Endothelial cell of umbilical vein (primary cell): ENCODE measurements at regions not wholly inside any gene's neighbourhood (a gene's known extent, or its start where the extent isn't known, plus 50 kb on each side); places are given as distances from the start of the nearest gene placed in this dataset.
"Not testable (repeated sequence)": the region's sequence is repeated elsewhere in the genome, so short reads cannot be mapped to it uniquely, and the experiment has no call there.

Experiments
- BruUV-seq: library from RNA; stranded (reverse); fragments of 400-500 nt; replicated peaks from 2 replicates; lab custom pipeline; 2021; lab: Mats Ljungman, UMichigan
- CTCF ChIA-PET: fragments of 300-600, 350-600 bp; sonication (Branson Sonifier 250); formaldehyde crosslinking; loops from one replicate; lab custom pipeline; 2021; ENCODE audit warnings: antibody characterized with exemption, inconsistent platforms; lab: Charles Lee
- POLR2A ChIA-PET: fragments of 300-600, 350-600 bp; sonication (Branson Sonifier 250); formaldehyde crosslinking; loops from one replicate; lab custom pipeline; 2021; ENCODE audit warnings: antibody characterized with exemption, inconsistent platforms; lab: Charles Lee
- DNase-seq: peaks from one replicate; pipeline ENCODE4 v3.0.0-alpha.2; 2011; ENCODE audit warnings: low read depth, low spot score
- FAIRE-seq: peaks from 2 replicates; lab custom pipeline; 2011; peaks lifted over from hg19 to GRCh38; lab: Jason Lieb, UNC
- H2AFZ ChIP-seq: 2 replicates; pipeline ENCODE4 v1.6.0; 2012; ENCODE audit warnings: low read depth, low read length, control low read depth, inconsistent platforms
- H3K27ac ChIP-seq: 2 replicates; pipeline ENCODE4 v1.5.1; 2011; ENCODE audit warnings: low read depth, mild to moderate bottlenecking, control low read depth, low read length, moderate library complexity; ENCODE audit not compliant: insufficient read depth
- H3K27me3 ChIP-seq, 2 experiments: 2 replicates each; pipeline versions ENCODE4 v1.6.0 to v1.6.1; 2011; ENCODE audit warnings: low read length in 2 of 2, mixed read lengths in 1 of 2; ENCODE audit not compliant: control insufficient read depth in 2 of 2, insufficient read depth in 2 of 2
- H3K36me3 ChIP-seq, 2 experiments: 2 replicates in 1 of 2; 3 replicates in 1 of 2; pipeline ENCODE4 v1.5.1; 2011; ENCODE audit warnings: low read length in 2 of 2, mild to moderate bottlenecking in 1 of 2, moderate library complexity in 1 of 2; ENCODE audit not compliant: control insufficient read depth in 2 of 2, insufficient read depth in 2 of 2; ENCODE audit errors: extremely low read depth in 1 of 2
- H3K4me1 ChIP-seq: 3 replicates; pipeline ENCODE4 v1.5.1; 2011; ENCODE audit warnings: mild to moderate bottlenecking, low read length; ENCODE audit not compliant: control insufficient read depth, insufficient read depth; ENCODE audit errors: extremely low read depth
- H3K4me2 ChIP-seq: 2 replicates; pipeline ENCODE4 v1.6.1; 2011; ENCODE audit warnings: low read length, control low read depth, mixed read lengths; ENCODE audit not compliant: insufficient read depth
- H3K4me3 ChIP-seq, 3 experiments: fragments of 200-600 bp in 1 of 3; sonication (generic), shearing (Covaris generic) in 1 of 3; replicated peaks in 1 of 3; 2 replicates each; pipeline ENCODE4 v1.5.1; 2011 to 2016; ENCODE audit warnings: control low read depth in 3 of 3, low read length in 3 of 3, mild to moderate bottlenecking in 2 of 3, inconsistent platforms in 1 of 3, low read depth in 1 of 3, moderate library complexity in 1 of 3; ENCODE audit not compliant: insufficient read depth in 1 of 3
- H3K79me2 ChIP-seq: 2 replicates; pipeline ENCODE4 v1.6.0; 2012; ENCODE audit warnings: low read length, inconsistent platforms; ENCODE audit not compliant: control insufficient read depth, insufficient read depth
- H3K9ac ChIP-seq: replicated peaks from 2 replicates; pipeline ENCODE3; 2011; ENCODE audit warnings: low read length, control low read depth; ENCODE audit not compliant: insufficient read depth; ENCODE audit errors: extremely low read depth
- H3K9me1 ChIP-seq: replicated peaks from 3 replicates; pipeline ENCODE4 v1.6.0; 2011; ENCODE audit warnings: mild to moderate bottlenecking, low read length; ENCODE audit not compliant: control insufficient read depth, insufficient read depth; ENCODE audit errors: extremely low read depth
- H3K9me3 ChIP-seq: replicated peaks from 2 replicates; pipeline ENCODE4 v1.5.1; 2012; ENCODE audit warnings: low read length, inconsistent platforms; ENCODE audit not compliant: control insufficient read depth, insufficient read depth
- H4K20me1 ChIP-seq: replicated peaks from 2 replicates; pipeline ENCODE3; 2011; ENCODE audit warnings: mild to moderate bottlenecking, low read length; ENCODE audit not compliant: control insufficient read depth, insufficient read depth; ENCODE audit errors: extremely low read depth
- MYC ChIP-seq: IDR thresholded peaks from one replicate; pipeline ENCODE4 v1.6.1; 2011; ENCODE audit warnings: mild to moderate bottlenecking, low read depth, low read length
- POLR2A ChIP-seq: IDR thresholded peaks from 2 replicates; pipeline ENCODE4 v1.6.1; 2012; ENCODE audit warnings: low read depth, mild to moderate bottlenecking, control low read depth, low read length
- POLR2AphosphoS5 ChIP-seq: IDR thresholded peaks from 2 replicates; pipeline ENCODE4 v1.6.1; 2012; ENCODE audit warnings: low read depth, mild to moderate bottlenecking, control low read depth, low read length, moderate library complexity; ENCODE audit not compliant: insufficient read depth
- dilution Hi-C: fragments of 300-500 bp; cut with MboI; formaldehyde crosslinking; loops from one replicate; pipeline ENCODE4 v1.15.0; 2019; ENCODE audit warnings: low sequenced_read_pairs; ENCODE audit not compliant: extremely low pct_ligation_motif_present
- intact Hi-C: fragments of 100-400 bp; cut with micrococcal nuclease; formaldehyde crosslinking; loops from one replicate; pipeline ENCODE4 v1.10.0; 2022

DNA sequence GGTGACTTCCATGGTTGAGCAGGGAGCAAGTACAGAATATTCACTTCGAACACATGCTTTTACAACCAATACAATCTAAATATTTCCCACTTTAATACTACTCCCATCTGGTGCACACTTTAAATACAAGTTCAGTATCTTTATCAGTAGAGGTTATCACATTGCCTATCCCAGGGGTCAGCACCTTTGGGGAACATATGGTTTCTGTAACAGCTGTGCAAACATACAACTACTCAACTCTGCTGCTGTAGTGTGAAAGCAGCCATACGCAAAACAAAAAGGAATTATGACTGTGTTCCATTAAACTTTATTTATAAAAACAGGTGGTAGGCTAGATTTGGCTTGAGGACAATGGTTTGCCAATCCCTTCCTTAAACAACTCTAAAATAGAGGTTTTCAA is 157.5 kb downstream of the XPNPEP1 start:
- TF ChIP-seq MYC = no peak
- FAIRE-seq = no peak
- H4K20me1 ChIP-seq = no peaks in the 10 kb centered on the region
- ChIA-PET CTCF (no interaction called here), POLR2A (no interaction called here)
- no peaks in the 10 kb centered on the region for H3K27me3 ChIP-seq
- BruUV-seq = no TSS peak
- no peaks in the 10 kb centered on the region for H3K4me1 ChIP-seq
- no peak overlapping the region for H2AFZ ChIP-seq
- no peak overlapping the region for H3K4me3 ChIP-seq
- dilution Hi-C loops = no loop called here
- no peaks in the 10 kb centered on the region for H3K9me1 ChIP-seq
- no peaks in the 10 kb centered on the region for H3K36me3 ChIP-seq
- H3K9me3 ChIP-seq = no peaks in the 10 kb centered on the region
- H3K9ac ChIP-seq = no peak overlapping the region
- DNase-seq = no peak
- intact Hi-C loops = no loop called here
- no peak overlapping the region for H3K4me2 ChIP-seq
- no peaks in the 10 kb centered on the region for H3K79me2 ChIP-seq
- no peak overlapping the region for H3K27ac ChIP-seq

DNA sequence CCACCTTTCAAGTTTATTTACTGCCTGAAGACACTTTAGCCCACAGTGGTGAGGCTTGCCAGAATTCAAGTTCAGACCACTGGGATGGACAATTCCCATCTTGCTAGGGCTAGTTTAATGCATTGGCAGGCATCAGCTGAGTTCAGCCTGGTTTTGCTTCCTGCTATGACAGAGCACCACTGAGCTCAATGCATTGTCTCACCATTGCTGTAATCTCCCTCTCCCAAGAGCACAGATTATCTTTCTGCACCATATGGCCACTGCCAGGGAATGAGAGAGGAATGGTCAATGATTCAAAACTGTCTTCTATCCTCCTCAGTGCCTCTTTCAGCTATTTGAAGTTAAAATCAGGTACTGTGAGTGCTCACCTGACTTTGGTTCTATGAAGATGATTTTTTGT is 160.8 kb downstream of the XPNPEP1 start:
- no peak for TF ChIP-seq POLR2AphosphoS5
- no peak for TF ChIP-seq POLR2A
- H3K79me2 ChIP-seq = no peaks in the 10 kb centered on the region
- intact Hi-C loops = no loop called here
- POLR2A ChIA-PET = no interaction called here
- CTCF ChIA-PET = interaction anchor here (1.3 kb wide), 1 partner anchor 11 kb away, joined by 3 read pairs; no protein-coding TSS in a partner anchor
- no peaks in the 10 kb centered on the region for H3K27me3 ChIP-seq
- H4K20me1 ChIP-seq = no peaks in the 10 kb centered on the region
- no TSS peak for BruUV-seq
- H3K9me3 ChIP-seq = no peaks in the 10 kb centered on the region
- no peak overlapping the region for H3K4me2 ChIP-seq
- dilution Hi-C loops = no loop called here
- no peaks in the 10 kb centered on the region for H3K9me1 ChIP-seq
- FAIRE-seq = no peak
- H3K4me1 ChIP-seq = no peaks in the 10 kb centered on the region
- no peak overlapping the region for H3K27ac ChIP-seq
- H3K9ac ChIP-seq = no peak overlapping the region
- DNase-seq = no peak
- H3K4me3 ChIP-seq = no peak overlapping the region
- H2AFZ ChIP-seq = no peak overlapping the region
- H3K36me3 ChIP-seq = no peaks in the 10 kb centered on the region

- H4K20me1 ChIP-seq, BruUV-seq, FAIRE-seq, CTCF ChIA-PET, H3K27me3 ChIP-seq, H3K4me3 ChIP-seq, H3K9me1 ChIP-seq, DNase-seq, dilution Hi-C loops, H3K4me2 ChIP-seq, H3K27ac ChIP-seq, H3K36me3 ChIP-seq, H2AFZ ChIP-seq, H3K79me2 ChIP-seq, H3K4me1 ChIP-seq, intact Hi-C loops, POLR2A ChIA-PET, H3K9me3 ChIP-seq, H3K9ac ChIP-seq: not testable (repeated sequence)
Measured at GRCh38 chr10:109757670-109758069, 165.6 kb downstream of the XPNPEP1 start.
